Fibroblast of mammary gland (primary cell): ENCODE measurements at regions not wholly inside any gene's neighbourhood (a gene's known extent, or its start where the extent isn't known, plus 50 kb on each side); places are given as distances from the start of the nearest gene placed in this dataset.

Source experiments
- DNase-seq: peaks from one replicate; pipeline ENCODE4 v3.0.0-alpha.2; 2010; ENCODE audit warnings: low read depth
- H3K4me3 ChIP-seq: 2 replicates; pipeline ENCODE4 v1.5.1; 2011; ENCODE audit warnings: low read depth, mild to moderate bottlenecking, low read length, moderate library complexity; ENCODE audit not compliant: control insufficient read depth
- CTCF ChIP-seq: conservative IDR thresholded peaks from 2 replicates; pipeline ENCODE4 v1.5.1; 2011; ENCODE audit warnings: low read depth, low read length, inconsistent platforms; ENCODE audit not compliant: control insufficient read depth, insufficient read depth

- no peak overlapping the region for H3K4me3 ChIP-seq
- no peak for TF ChIP-seq CTCF
- no peak for DNase-seq
These were observed 114.6 kb upstream of the ACP3 start for GRCh38 chr3:132202586-132202985.

GRCh38 chr3:132203889-132204596, 113.2 kb upstream of the ACP3 start:
- no peak for TF ChIP-seq CTCF
- DNase-seq = no peak
- H3K4me3 ChIP-seq = no peak overlapping the region

GRCh38 chr3:132205609-132206008, 111.6 kb upstream of the ACP3 start:
- no peak overlapping the region for H3K4me3 ChIP-seq
- DNase-seq = no peak
- TF ChIP-seq CTCF = no peak

GRCh38 chr3:132209855-132210254, 107.4 kb upstream of the ACP3 start:
- no peak overlapping the region for H3K4me3 ChIP-seq
- TF ChIP-seq CTCF = no peak
- DNase-seq = no peak

- no peak for DNase-seq
- H3K4me3 ChIP-seq = no peak overlapping the region
These were observed 106.5 kb upstream of the ACP3 start for GRCh38 chr3:132210476-132211346.

GRCh38 chr3:132211896-132212295, 105.3 kb upstream of the ACP3 start:
- TF ChIP-seq CTCF = no peak
- H3K4me3 ChIP-seq = no peak overlapping the region
- no peak for DNase-seq

More at GRCh38 chr3:132210476-132211346, 106.5 kb upstream of the ACP3 start:
- peak; percentile 59 for TF ChIP-seq CTCF
